Thoracic aorta (tissue), 2 donors: ENCODE measurements at regions not wholly inside any gene's neighbourhood (a gene's known extent, or its start where the extent isn't known, plus 50 kb on each side); places are given as distances from the start of the nearest gene placed in this dataset.

Source experiments
- ATAC-seq: fragments of 150-250 bp; one replicate; pipeline ENCODE4 v1.8.0; 2017; ENCODE audit warnings: low read depth; ENCODE audit not compliant: insufficient number of reproducible peaks, low FRiP score
- DNase-seq: peaks from one replicate; pipeline ENCODE4 v3.0.0-alpha.2; 2020; ENCODE audit warnings: low spot score
- H3K27ac ChIP-seq, 2 donors: fragments of 200-600 bp; sonication (generic); 1 replicate in 1 of 2; 2 replicates in 1 of 2; pipeline ENCODE4 v1.5.1; 2016; ENCODE audit warnings: mild to moderate bottlenecking in 2 of 2, moderate library complexity in 2 of 2
- H3K27me3 ChIP-seq: fragments of 200-600 bp; sonication (generic); replicated peaks from 2 replicates; pipeline ENCODE4 v1.6.0; 2016; ENCODE audit warnings: mild to moderate bottlenecking; ENCODE audit not compliant: insufficient read depth
- H3K36me3 ChIP-seq: fragments of 200-600 bp; sonication (generic); one replicate; pipeline ENCODE4 v1.5.1; 2016
- H3K4me1 ChIP-seq, 2 donors: fragments of 200-600 bp; sonication (generic); 1 replicate in 1 of 2; 2 replicates in 1 of 2; pipeline versions ENCODE4 v1.5.1 to v1.6.0; 2016; ENCODE audit warnings: low read depth in 2 of 2, mild to moderate bottlenecking in 1 of 2; ENCODE audit not compliant: control insufficient read depth in 1 of 2
- H3K4me3 ChIP-seq: fragments of 200-600 bp; sonication (generic); 2 replicates; pipeline ENCODE4 v1.5.1; 2016; ENCODE audit warnings: mild to moderate bottlenecking
- H3K9me3 ChIP-seq: fragments of 200-600 bp; sonication (generic); 2 replicates; pipeline ENCODE4 v1.5.1; 2016
- CTCF ChIP-seq: fragments of 200-600 bp; sonication (generic); IDR thresholded peaks from one replicate; pipeline ENCODE4 v1.5.1; 2019; ENCODE audit warnings: antibody characterized with exemption

- Histone ChIP-seq H3K4me3 (no peak overlapping the region), H3K36me3 (no peaks in the 10 kb centered on the region), H3K27ac (no peak overlapping the region), H3K4me1 (no peaks in the 10 kb centered on the region), H3K27me3 (no peaks in the 10 kb centered on the region), H3K9me3 (no peaks in the 10 kb centered on the region)
- ATAC-seq (no peak), DNase-seq (no peak)
- TF ChIP-seq CTCF: no peak
These were observed 55.8 kb upstream of the OR6J1 start for GRCh38 chr14:22699801-22700564.

- peak overlapping the region; percentile 23 for H3K4me3 ChIP-seq
- no peak for TF ChIP-seq CTCF
These were observed 52.9 kb upstream of the OXA1L start for GRCh38 chr14:22713631-22713950.

GRCh38 chr14:22715186-22715812 is 51.2 kb upstream of the OXA1L start:
- H3K27me3 ChIP-seq: no peaks in the 10 kb centered on the region
- H3K36me3 ChIP-seq: no peaks in the 10 kb centered on the region
- no peak overlapping the region for H3K4me3 ChIP-seq
- TF ChIP-seq CTCF: no peak
- DNase-seq (no peak), ATAC-seq (no peak)
- no peak overlapping the region for H3K27ac ChIP-seq
- no peaks in the 10 kb centered on the region for H3K4me1 ChIP-seq
- H3K9me3 ChIP-seq: no peaks in the 10 kb centered on the region

More at GRCh38 chr14:22713631-22713950, 52.9 kb upstream of the OXA1L start:
- Histone ChIP-seq H3K4me1 (no peaks in the 10 kb centered on the region), H3K27me3 (no peaks in the 10 kb centered on the region), H3K36me3 (no peaks in the 10 kb centered on the region), H3K9me3 (no peaks in the 10 kb centered on the region), H3K27ac (no peak overlapping the region)
- no peak for ATAC-seq
- no peak for DNase-seq

GRCh38 chr14:22715890-22716289 is 50.6 kb upstream of the OXA1L start:
- H3K27me3 ChIP-seq: no peaks in the 10 kb centered on the region
- ATAC-seq: no peak

More at GRCh38 chr14:22715890-22716289, 50.6 kb upstream of the OXA1L start:
- H3K4me3 ChIP-seq: no peak overlapping the region
- H3K9me3 ChIP-seq: no peaks in the 10 kb centered on the region
- DNase-seq: no peak
- TF ChIP-seq CTCF: no peak
- H3K4me1 ChIP-seq: no peaks in the 10 kb centered on the region
- H3K36me3 ChIP-seq: no peaks in the 10 kb centered on the region
- no peak overlapping the region for H3K27ac ChIP-seq
